ENCODE measurements at regions not wholly inside any gene's neighbourhood (a gene's known extent, or its start where the extent isn't known, plus 50 kb on each side); places are given as distances from the start of the nearest gene placed in this dataset.

DNA sequence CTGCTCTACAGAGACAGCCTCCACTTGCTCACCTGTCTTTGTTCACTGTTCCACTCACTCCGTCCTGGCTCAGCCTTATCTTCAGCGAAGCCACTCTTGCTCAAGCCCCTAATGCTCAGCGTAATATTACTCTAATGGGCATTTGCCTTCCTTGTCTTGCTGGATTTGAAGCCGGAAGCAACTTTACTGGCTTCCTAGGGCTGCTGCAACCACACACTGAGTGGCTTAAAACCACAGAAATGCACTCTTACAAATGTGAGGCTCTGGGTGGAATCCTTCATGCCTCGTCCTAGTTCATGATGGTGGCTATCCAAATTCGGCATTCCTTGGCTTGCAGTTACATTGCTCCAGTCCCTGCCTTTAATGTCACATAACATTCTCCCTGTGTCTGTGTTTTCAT is 85.5 kb upstream of the MARCHF11 start:
- H2AK5ac ChIP-seq (ENCODE audit: low read depth, low read length), result no peak overlapping the region
- TF ChIP-seq SAP30 (IDR thresholded peaks at IDR 0.05; ENCODE audit: insufficient read depth, insufficient replicate concordance, low read length), result no peak
- TF ChIP-seq, protein P1, sequence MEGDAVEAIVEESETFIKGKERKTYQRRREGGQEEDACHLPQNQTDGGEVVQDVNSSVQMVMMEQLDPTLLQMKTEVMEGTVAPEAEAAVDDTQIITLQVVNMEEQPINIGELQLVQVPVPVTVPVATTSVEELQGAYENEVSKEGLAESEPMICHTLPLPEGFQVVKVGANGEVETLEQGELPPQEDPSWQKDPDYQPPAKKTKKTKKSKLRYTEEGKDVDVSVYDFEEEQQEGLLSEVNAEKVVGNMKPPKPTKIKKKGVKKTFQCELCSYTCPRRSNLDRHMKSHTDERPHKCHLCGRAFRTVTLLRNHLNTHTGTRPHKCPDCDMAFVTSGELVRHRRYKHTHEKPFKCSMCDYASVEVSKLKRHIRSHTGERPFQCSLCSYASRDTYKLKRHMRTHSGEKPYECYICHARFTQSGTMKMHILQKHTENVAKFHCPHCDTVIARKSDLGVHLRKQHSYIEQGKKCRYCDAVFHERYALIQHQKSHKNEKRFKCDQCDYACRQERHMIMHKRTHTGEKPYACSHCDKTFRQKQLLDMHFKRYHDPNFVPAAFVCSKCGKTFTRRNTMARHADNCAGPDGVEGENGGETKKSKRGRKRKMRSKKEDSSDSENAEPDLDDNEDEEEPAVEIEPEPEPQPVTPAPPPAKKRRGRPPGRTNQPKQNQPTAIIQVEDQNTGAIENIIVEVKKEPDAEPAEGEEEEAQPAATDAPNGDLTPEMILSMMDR (IDR thresholded peaks at IDR 0.05; ENCODE audit: control extremely low read depth in 1 of 3, insufficient read depth in 1 of 3, low read depth in 1 of 3, low read length in 3 of 3), result no peak
- no peak for TF ChIP-seq JUN (IDR thresholded peaks at IDR 0.05; ENCODE audit: low read depth, low read length)
- no peak for TF ChIP-seq BCL11A (IDR thresholded peaks at IDR 0.05; ENCODE audit: low read depth in 2 of 2, low read length in 2 of 2)
- no peak for TF ChIP-seq TCF12 (IDR thresholded peaks at IDR 0.05; ENCODE audit: low read depth, low read length)
- no peak for TF ChIP-seq ZNF274 (IDR thresholded peaks at IDR 0.05; ENCODE audit: borderline replicate concordance, extremely low read depth, low read length)
- no peak for TF ChIP-seq SP1 (IDR thresholded peaks at IDR 0.05; ENCODE audit: low read depth, low read length)
- TF ChIP-seq CREB1 (IDR thresholded peaks at IDR 0.05), result no peak
- TF ChIP-seq BACH1 (IDR thresholded peaks at IDR 0.05; ENCODE audit: low read length), result no peak
- no peak for TF ChIP-seq HDAC2 (IDR thresholded peaks at IDR 0.05; ENCODE audit: borderline replicate concordance in 1 of 2, low read depth in 2 of 2, low read length in 2 of 2)
- no peak for TF ChIP-seq YY1 (IDR thresholded peaks at IDR 0.05; ENCODE audit: low read depth, low read length)
- TF ChIP-seq ASH2L (IDR thresholded peaks at IDR 0.05; ENCODE audit: low read length), result no peak
- TF ChIP-seq RAD21 (IDR thresholded peaks at IDR 0.05 in 1 of 2, conservative IDR thresholded peaks at IDR 0.05 in 1 of 2; ENCODE audit: low read depth in 2 of 2, low read length in 2 of 2), result no peak

More for the DNA sequence above, 85.5 kb upstream of the MARCHF11 start:
- H4K91ac ChIP-seq (replicated peaks; ENCODE audit: insufficient read length, low read length), result no peak overlapping the region
- H3K36me3 ChIP-seq (ENCODE audit: control insufficient read depth in 2 of 4, insufficient read depth in 4 of 4, low read length in 3 of 4), result no peaks in the 10 kb centered on the region
- no peak overlapping the region for H3K4ac ChIP-seq (replicated peaks; ENCODE audit: insufficient read length, low read depth, low read length)
- H3K23ac ChIP-seq (ENCODE audit: insufficient read length), result no peak overlapping the region
- H2BK120ac ChIP-seq (replicated peaks; ENCODE audit: low read depth, low read length), result no peak overlapping the region
- H3K79me1 ChIP-seq (ENCODE audit: low read depth, low read length), result no peaks in the 10 kb centered on the region
- no peaks in the 10 kb centered on the region for H3K9me3 ChIP-seq (ENCODE audit: insufficient read depth in 2 of 2, low read depth in 1 of 2, low read length in 1 of 2)
- no peaks in the 10 kb centered on the region for H3K27me3 ChIP-seq (replicated peaks in 1 of 4; ENCODE audit: control insufficient read depth in 3 of 4, extremely low read depth in 1 of 4, insufficient read depth in 3 of 4, low read length in 3 of 4)
- no peak overlapping the region for H3K18ac ChIP-seq (ENCODE audit: extremely low read depth, low read length)
- H2BK12ac ChIP-seq (ENCODE audit: low read depth, low read length), result no peak overlapping the region
- H3K14ac ChIP-seq (ENCODE audit: insufficient read length), result no peak overlapping the region
- no peak overlapping the region for H3K9ac ChIP-seq (replicated peaks in 1 of 4; ENCODE audit: extremely low read depth in 1 of 4, low read depth in 3 of 4, low read length in 3 of 4)
- ChIA-PET POLR2A (ENCODE audit: partially characterized antibody) (no interaction called here), CTCF (ENCODE audit: partially characterized antibody) (no interaction called here)
- no peak overlapping the region for H2BK20ac ChIP-seq (ENCODE audit: low read length)
- DNase-seq (ENCODE audit: low read depth in 1 of 2, low spot score in 2 of 2) (no peak), FAIRE-seq (no peak)
- no peak overlapping the region for H2BK15ac ChIP-seq (ENCODE audit: low read length)
- no peak overlapping the region for H3K56ac ChIP-seq (replicated peaks; ENCODE audit: insufficient read length, low read depth, low read length)
- H2BK5ac ChIP-seq (ENCODE audit: low read depth, low read length), result no peak overlapping the region
- H3K27ac ChIP-seq (ENCODE audit: low read depth, low read length), result no peak overlapping the region
- no peak overlapping the region for H4K8ac ChIP-seq (ENCODE audit: extremely low read depth, insufficient read depth, low read length)
- no peaks in the 10 kb centered on the region for H3K23me2 ChIP-seq (ENCODE audit: low read depth, low read length)
- WGBS, 2 experiments (ENCODE audit: extremely low coverage in 1 of 2, insufficient coverage in 1 of 2, insufficient read length in 1 of 2, insufficient replicate concordance in 2 of 2, low coverage in 1 of 2, low lambda C conversion rate in 2 of 2, missing lambda C conversion rate in 1 of 2), result 88% methylated on average over 6 of the region's 6 CpGs; no CpG with 5 or more reads in 1 of the 2 experiments
- H3K4me2 ChIP-seq (ENCODE audit: insufficient read depth in 1 of 2, low read depth in 2 of 2, low read length in 2 of 2), result no peak overlapping the region
- no peaks in the 10 kb centered on the region for H3K79me2 ChIP-seq (ENCODE audit: control insufficient read depth in 1 of 2, insufficient read depth in 2 of 2, low read length in 2 of 2)
- H3K4me3 ChIP-seq (ENCODE audit: extremely low read depth in 1 of 4, insufficient read depth in 2 of 4, low read depth in 3 of 4, low read length in 4 of 4), result no peak overlapping the region
- no peak overlapping the region for H4K5ac ChIP-seq (ENCODE audit: insufficient read length, low read depth, low read length)
- H2AFZ ChIP-seq (ENCODE audit: low read length), result no peak overlapping the region
- H3K4me1 ChIP-seq (replicated peaks in 1 of 4; ENCODE audit: control insufficient read depth in 3 of 4, insufficient read depth in 4 of 4, low read length in 3 of 4), result no peaks in the 10 kb centered on the region
- H4K20me1 ChIP-seq (replicated peaks in 1 of 2; ENCODE audit: control insufficient read depth in 1 of 2, insufficient read depth in 2 of 2, low read length in 2 of 2), result no peaks in the 10 kb centered on the region
